Smooth muscle cell (in vitro differentiated cells): ENCODE measurements at regions not wholly inside any gene's neighbourhood (a gene's known extent, or its start where the extent isn't known, plus 50 kb on each side); places are given as distances from the start of the nearest gene placed in this dataset.

Experiments used
- DNase-seq: peaks from one replicate; lab custom pipeline; 2025; ENCODE audit not compliant: unreplicated experiment; lab: John Stamatoyannopoulos, UW
- H2AFZ ChIP-seq: fragments of 200-600 bp; sonication (generic); 2 replicates; pipeline ENCODE4 v1.6.0; 2016; ENCODE audit warnings: antibody characterized with exemption, low read depth, mild to moderate bottlenecking
- H3F3A ChIP-seq: fragments of 200-600 bp; sonication (generic); 2 replicates; pipeline ENCODE4 v1.6.0; 2017; ENCODE audit warnings: antibody characterized with exemption, low read depth
- H3K27ac ChIP-seq: fragments of 200-600 bp; sonication (generic); 2 replicates; pipeline ENCODE4 v1.5.1; 2016; ENCODE audit warnings: low read depth, mild to moderate bottlenecking
- H3K27me3 ChIP-seq: fragments of 200-600 bp; sonication (generic); 2 replicates; pipeline ENCODE4 v1.6.1; 2016; ENCODE audit warnings: low read depth, mild to moderate bottlenecking
- H3K36me3 ChIP-seq: fragments of 200-600 bp; sonication (generic); 2 replicates; pipeline ENCODE4 v1.5.1; 2016; ENCODE audit warnings: low read depth
- H3K4me1 ChIP-seq: fragments of 200-600 bp; sonication (generic); 2 replicates; pipeline ENCODE4 v1.5.1; 2016; ENCODE audit warnings: low read depth
- H3K4me2 ChIP-seq: fragments of 200-600 bp; sonication (generic); 2 replicates; pipeline ENCODE4 v1.6.0; 2016; ENCODE audit warnings: mild to moderate bottlenecking
- H3K4me3 ChIP-seq: fragments of 200-600 bp; sonication (generic); 2 replicates; pipeline ENCODE4 v1.5.1; 2016; ENCODE audit warnings: mild to moderate bottlenecking
- H3K79me2 ChIP-seq: fragments of 200-600 bp; sonication (generic); 2 replicates; pipeline ENCODE4 v1.6.0; 2016; ENCODE audit warnings: low read depth, mild to moderate bottlenecking
- H3K9ac ChIP-seq: fragments of 200-600 bp; sonication (generic); 2 replicates; pipeline ENCODE4 v1.6.0; 2016; ENCODE audit warnings: low read depth
- H3K9me3 ChIP-seq: fragments of 200-600 bp; sonication (generic); replicated peaks from 2 replicates; pipeline ENCODE4 v1.5.1; 2016; ENCODE audit warnings: low read depth
- H4K20me1 ChIP-seq: fragments of 200-600 bp; sonication (generic); 2 replicates; pipeline ENCODE4 v1.6.0; 2016; ENCODE audit warnings: low read depth
- WGBS: methylation state at CpG from one replicate; pipeline ENCODE4 v1.1.7; 2016; ENCODE audit warnings: low lambda C conversion rate; 5-methylcytosine and 5-hydroxymethylcytosine counted together
- TF ChIP-seq, protein P1 (sequence below): fragments of 200-600 bp; sonication (generic); IDR thresholded peaks from 2 replicates; pipeline ENCODE4 v1.5.1; 2017; ENCODE audit warnings: borderline replicate concordance, mild to moderate bottlenecking, antibody characterized with exemption; ENCODE audit not compliant: insufficient read depth, poor library complexity, severe bottlenecking

DNA sequence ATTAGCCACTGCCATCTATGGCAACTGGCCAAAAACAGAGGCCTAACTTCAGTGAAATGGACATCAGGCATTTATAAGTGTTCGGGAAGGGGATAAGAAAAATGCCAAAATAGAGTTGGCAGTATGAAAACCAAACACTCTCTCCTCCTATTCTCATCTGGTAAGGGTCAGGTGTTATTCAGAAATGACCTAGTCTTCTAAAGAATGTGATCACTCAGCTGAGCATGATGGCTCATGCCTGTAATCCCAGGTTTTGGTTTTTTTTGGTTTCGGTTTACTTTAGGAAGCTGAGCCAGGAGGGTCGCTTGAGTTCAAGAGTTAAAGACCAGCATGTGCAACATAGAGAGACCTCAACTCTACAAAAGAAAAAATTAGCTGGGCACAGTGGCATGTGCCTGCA is 170.3 kb downstream of the GRIN2B start:
- no peaks in the 10 kb centered on the region for H4K20me1 ChIP-seq
- DNase-seq = no peak
- TF ChIP-seq, protein P1, sequence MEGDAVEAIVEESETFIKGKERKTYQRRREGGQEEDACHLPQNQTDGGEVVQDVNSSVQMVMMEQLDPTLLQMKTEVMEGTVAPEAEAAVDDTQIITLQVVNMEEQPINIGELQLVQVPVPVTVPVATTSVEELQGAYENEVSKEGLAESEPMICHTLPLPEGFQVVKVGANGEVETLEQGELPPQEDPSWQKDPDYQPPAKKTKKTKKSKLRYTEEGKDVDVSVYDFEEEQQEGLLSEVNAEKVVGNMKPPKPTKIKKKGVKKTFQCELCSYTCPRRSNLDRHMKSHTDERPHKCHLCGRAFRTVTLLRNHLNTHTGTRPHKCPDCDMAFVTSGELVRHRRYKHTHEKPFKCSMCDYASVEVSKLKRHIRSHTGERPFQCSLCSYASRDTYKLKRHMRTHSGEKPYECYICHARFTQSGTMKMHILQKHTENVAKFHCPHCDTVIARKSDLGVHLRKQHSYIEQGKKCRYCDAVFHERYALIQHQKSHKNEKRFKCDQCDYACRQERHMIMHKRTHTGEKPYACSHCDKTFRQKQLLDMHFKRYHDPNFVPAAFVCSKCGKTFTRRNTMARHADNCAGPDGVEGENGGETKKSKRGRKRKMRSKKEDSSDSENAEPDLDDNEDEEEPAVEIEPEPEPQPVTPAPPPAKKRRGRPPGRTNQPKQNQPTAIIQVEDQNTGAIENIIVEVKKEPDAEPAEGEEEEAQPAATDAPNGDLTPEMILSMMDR = no peak
- H3K36me3 ChIP-seq = no peaks in the 10 kb centered on the region
- no peaks in the 10 kb centered on the region for H3K79me2 ChIP-seq
- no peaks in the 10 kb centered on the region for H3K27me3 ChIP-seq
- no peaks in the 10 kb centered on the region for H3F3A ChIP-seq
- H2AFZ ChIP-seq = no peak overlapping the region
- no peak overlapping the region for H3K4me2 ChIP-seq
- H3K4me3 ChIP-seq = no peak overlapping the region
- 87% methylated on average over 3 of the region's 3 CpGs for WGBS
- no peak overlapping the region for H3K9ac ChIP-seq
- no peaks in the 10 kb centered on the region for H3K9me3 ChIP-seq
- H3K4me1 ChIP-seq = no peaks in the 10 kb centered on the region
- no peak overlapping the region for H3K27ac ChIP-seq

- Histone ChIP-seq H3K36me3 (no peaks in the 10 kb centered on the region), H3K4me2 (no peak overlapping the region), H4K20me1 (no peaks in the 10 kb centered on the region), H3K79me2 (no peaks in the 10 kb centered on the region), H3K4me1 (no peaks in the 10 kb centered on the region), H3K27me3 (no peaks in the 10 kb centered on the region), H2AFZ (no peak overlapping the region), H3F3A (no peaks in the 10 kb centered on the region), H3K4me3 (no peak overlapping the region), H3K9ac (no peak overlapping the region), H3K9me3 (no peaks in the 10 kb centered on the region), H3K27ac (no peak overlapping the region)
- TF ChIP-seq, protein P1 = no peak
- WGBS = 64% methylated on average over 3 of the region's 3 CpGs
- no peak for DNase-seq
Observed at GRCh38 chr12:13805041-13805440, 176.4 kb downstream of the GRIN2B start.

DNA sequence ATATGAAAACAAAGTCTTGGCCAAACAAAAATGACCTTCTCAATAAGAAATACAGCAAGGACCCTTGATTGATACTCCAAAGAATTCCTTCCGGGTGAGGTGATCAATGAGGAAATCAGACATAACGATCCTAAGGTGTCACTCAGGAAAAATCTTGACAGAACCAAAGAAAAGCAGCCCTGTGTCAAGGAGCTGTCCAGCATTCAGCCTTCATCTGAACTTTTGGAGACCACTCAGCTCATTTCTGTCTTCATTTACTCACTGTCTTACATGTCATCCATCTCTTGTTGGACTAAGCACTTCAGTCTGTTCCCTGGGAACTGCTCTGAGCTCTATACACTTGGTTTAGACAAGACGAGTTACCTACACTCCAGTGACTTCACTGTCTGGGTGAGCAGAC is 179.9 kb downstream of the GRIN2B start:
- TF ChIP-seq, protein P1 = no peak
- peaks cover 11% of the 10 kb centered on the region for H3K4me1 ChIP-seq
- H3K27me3 ChIP-seq = no peaks in the 10 kb centered on the region
- WGBS = 66% methylated on average over 3 of the region's 3 CpGs
- no peak for DNase-seq
- H3K4me3 ChIP-seq = no peak overlapping the region
- H3K27ac ChIP-seq = no peak overlapping the region
- no peaks in the 10 kb centered on the region for H3K9me3 ChIP-seq
- no peaks in the 10 kb centered on the region for H3F3A ChIP-seq
- H4K20me1 ChIP-seq = no peaks in the 10 kb centered on the region
- no peak overlapping the region for H2AFZ ChIP-seq
- no peak overlapping the region for H3K4me2 ChIP-seq
- no peak overlapping the region for H3K9ac ChIP-seq
- H3K79me2 ChIP-seq = no peaks in the 10 kb centered on the region
- H3K36me3 ChIP-seq = no peaks in the 10 kb centered on the region

DNA sequence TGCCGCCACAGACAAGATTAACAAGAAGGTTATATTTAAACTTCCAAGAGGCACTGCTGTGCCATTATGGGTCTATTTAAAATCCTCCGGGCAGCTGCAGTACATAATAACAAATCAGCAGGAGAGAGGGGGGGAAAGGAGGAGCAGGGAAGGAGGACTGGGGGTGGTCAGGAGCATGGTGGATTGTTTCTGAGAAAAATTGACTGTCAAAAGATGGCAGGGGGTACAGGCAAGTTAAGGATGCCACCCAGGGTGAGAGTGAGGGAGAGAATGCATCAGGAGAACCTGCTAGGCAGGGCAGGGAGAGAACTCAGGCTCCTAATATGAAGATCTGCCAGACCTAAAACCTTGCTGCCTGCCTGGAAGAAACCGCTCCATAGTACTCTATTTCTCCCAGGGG is 181.8 kb downstream of the GRIN2B start:
- Histone ChIP-seq H3K36me3 (no peaks in the 10 kb centered on the region), H3F3A (no peaks in the 10 kb centered on the region), H3K4me2 (no peak overlapping the region), H3K27me3 (no peaks in the 10 kb centered on the region), H3K4me1 (peaks cover 11% of the 10 kb centered on the region), H3K9me3 (no peaks in the 10 kb centered on the region), H3K9ac (no peak overlapping the region), H3K4me3 (no peak overlapping the region), H3K27ac (no peak overlapping the region), H3K79me2 (no peaks in the 10 kb centered on the region), H4K20me1 (no peaks in the 10 kb centered on the region), H2AFZ (no peak overlapping the region)
- no peak for DNase-seq
- TF ChIP-seq, protein P1 = no peak
- WGBS = 60% methylated on average over 3 of the region's 3 CpGs
